ENCODE measurements at regions not wholly inside any gene's neighbourhood (a gene's known extent, or its start where the extent isn't known, plus 50 kb on each side); places are given as distances from the start of the nearest gene placed in this dataset.

- H3K9me2 ChIP-seq (replicated peaks; ENCODE audit: insufficient read depth, low read length): no peaks in the 10 kb centered on the region
- H3K79me2 ChIP-seq (ENCODE audit: insufficient read depth, low read length): no peaks in the 10 kb centered on the region
- no peaks in the 10 kb centered on the region for H3K27me3 ChIP-seq (ENCODE audit: low read length)
- H3K27ac ChIP-seq (ENCODE audit: low read depth, low read length): no peak overlapping the region
- H3K9me3 ChIP-seq (ENCODE audit: insufficient read depth, low read length): no peaks in the 10 kb centered on the region
- no peak overlapping the region for H3K4me3 ChIP-seq (ENCODE audit: insufficient read depth, low read length, poor library complexity, severe bottlenecking)
- no peaks in the 10 kb centered on the region for H4K20me1 ChIP-seq (ENCODE audit: low read depth, low read length)
- no peak overlapping the region for H3K9ac ChIP-seq (ENCODE audit: low read length)
- H3K36me3 ChIP-seq (ENCODE audit: low read length): no peaks in the 10 kb centered on the region
- TF ChIP-seq CTCF (IDR thresholded peaks at IDR 0.05; ENCODE audit: insufficient read depth, low read length, poor library complexity, severe bottlenecking): no peak
- TF ChIP-seq EZH2phosphoT487 (conservative IDR thresholded peaks at IDR 0.05; ENCODE audit: low read length): no peak
- no peaks in the 10 kb centered on the region for H3F3A ChIP-seq (ENCODE audit: insufficient read depth)
- H2AFZ ChIP-seq (ENCODE audit: low read depth, low read length, severe bottlenecking): no peak overlapping the region
- H3K4me2 ChIP-seq (ENCODE audit: low read depth, low read length, poor library complexity, severe bottlenecking): no peak overlapping the region
Measured at GRCh38 chr2:138853296-138853695, 73.1 kb upstream of the NXPH2 start.

GRCh38 chr2:138846216-138846821 lies 66.1 kb upstream of the NXPH2 start:
- no peaks in the 10 kb centered on the region for H3K79me2 ChIP-seq (ENCODE audit: insufficient read depth, low read length)
- H3K4me3 ChIP-seq (ENCODE audit: insufficient read depth, low read length, poor library complexity, severe bottlenecking): no peak overlapping the region
- no peak overlapping the region for H3K9ac ChIP-seq (ENCODE audit: low read length)
- no peak overlapping the region for H3K4me2 ChIP-seq (ENCODE audit: low read depth, low read length, poor library complexity, severe bottlenecking)
- no peaks in the 10 kb centered on the region for H3K9me3 ChIP-seq (ENCODE audit: insufficient read depth, low read length)
- H4K20me1 ChIP-seq (ENCODE audit: low read depth, low read length): no peaks in the 10 kb centered on the region
- TF ChIP-seq EZH2phosphoT487 (conservative IDR thresholded peaks at IDR 0.05; ENCODE audit: low read length): no peak
- TF ChIP-seq CTCF (IDR thresholded peaks at IDR 0.05; ENCODE audit: insufficient read depth, low read length, poor library complexity, severe bottlenecking): peak; percentile 55
- no peaks in the 10 kb centered on the region for H3K36me3 ChIP-seq (ENCODE audit: low read length)
- no peak overlapping the region for H3K27ac ChIP-seq (ENCODE audit: low read depth, low read length)
- no peaks in the 10 kb centered on the region for H3K9me2 ChIP-seq (replicated peaks; ENCODE audit: insufficient read depth, low read length)
- H3F3A ChIP-seq (ENCODE audit: insufficient read depth): no peaks in the 10 kb centered on the region
- H2AFZ ChIP-seq (ENCODE audit: low read depth, low read length, severe bottlenecking): no peak overlapping the region
- H3K27me3 ChIP-seq (ENCODE audit: low read length): no peaks in the 10 kb centered on the region

GRCh38 chr2:138842341-138842740 lies 62.2 kb upstream of the NXPH2 start:
- H3K9me3 ChIP-seq (ENCODE audit: insufficient read depth, low read length): no peaks in the 10 kb centered on the region
- no peak overlapping the region for H3K9ac ChIP-seq (ENCODE audit: low read length)
- H2AFZ ChIP-seq (ENCODE audit: low read depth, low read length, severe bottlenecking): no peak overlapping the region
- H3K36me3 ChIP-seq (ENCODE audit: low read length): no peaks in the 10 kb centered on the region
- no peak overlapping the region for H3K27ac ChIP-seq (ENCODE audit: low read depth, low read length)
- no peak overlapping the region for H3K4me2 ChIP-seq (ENCODE audit: low read depth, low read length, poor library complexity, severe bottlenecking)
- TF ChIP-seq CTCF (IDR thresholded peaks at IDR 0.05; ENCODE audit: insufficient read depth, low read length, poor library complexity, severe bottlenecking): no peak
- no peak for TF ChIP-seq EZH2phosphoT487 (conservative IDR thresholded peaks at IDR 0.05; ENCODE audit: low read length)
- no peak overlapping the region for H3K4me3 ChIP-seq (ENCODE audit: insufficient read depth, low read length, poor library complexity, severe bottlenecking)
- H3K79me2 ChIP-seq (ENCODE audit: insufficient read depth, low read length): no peaks in the 10 kb centered on the region
- H3K27me3 ChIP-seq (ENCODE audit: low read length): no peaks in the 10 kb centered on the region
- no peaks in the 10 kb centered on the region for H3K9me2 ChIP-seq (replicated peaks; ENCODE audit: insufficient read depth, low read length)
- H3F3A ChIP-seq (ENCODE audit: insufficient read depth): no peaks in the 10 kb centered on the region
- H4K20me1 ChIP-seq (ENCODE audit: low read depth, low read length): no peaks in the 10 kb centered on the region
